B cell (primary cell): ENCODE measurements at regions not wholly inside any gene's neighbourhood (a gene's known extent, or its start where the extent isn't known, plus 50 kb on each side); places are given as distances from the start of the nearest gene placed in this dataset.

ENCODE experiments used
- CTCF ChIP-seq: fragments of 200-600 bp; IDR thresholded peaks from one replicate; pipeline ENCODE4 v1.8.0; 2022; ENCODE audit warnings: antibody characterized with exemption, mild to moderate bottlenecking
- EZH2 ChIP-seq: IDR thresholded peaks from 2 replicates; pipeline ENCODE4 v1.6.1; 2012; ENCODE audit warnings: borderline replicate concordance, low read depth, mild to moderate bottlenecking, moderate library complexity, low read length; ENCODE audit not compliant: insufficient read depth, poor library complexity, severe bottlenecking

GRCh38 chr2:166765141-166765540 lies 123.1 kb upstream of the XIRP2 start:
- TF ChIP-seq CTCF (no peak), EZH2 (no peak)
